ENCODE measurements at regions not wholly inside any gene's neighbourhood (a gene's known extent, or its start where the extent isn't known, plus 50 kb on each side); places are given as distances from the start of the nearest gene placed in this dataset.

GRCh38 chr12:124668602-124669001, 101.2 kb upstream of the NCOR2 start:
- Mint-ChIP-seq H3K27me3 (no peaks in the 10 kb centered on the region), H3K4me1 (ENCODE audit: unreplicated experiment) (peaks cover 20% of the 10 kb centered on the region), H3K4me3 (no peak overlapping the region), H3K27ac (peak overlapping the region; percentile 14), H3K36me3 (no peaks in the 10 kb centered on the region), H3K9me3 (no peaks in the 10 kb centered on the region)
- DNase-seq (ENCODE audit: extremely low spot score, unreplicated experiment): no peak
- TF ChIP-seq CTCF (conservative IDR thresholded peaks at IDR 0.05): no peak

GRCh38 chr12:124667506-124668326, 100.3 kb upstream of the NCOR2 start:
- Mint-ChIP-seq H3K4me1 (ENCODE audit: unreplicated experiment) (peaks cover 29% of the 10 kb centered on the region), H3K4me3 (peak overlapping the region; percentile 55), H3K27me3 (no peaks in the 10 kb centered on the region), H3K27ac (peak overlapping the region; percentile 87), H3K36me3 (peaks cover 2% of the 10 kb centered on the region), H3K9me3 (peaks cover 3% of the 10 kb centered on the region)
- DNase-seq (ENCODE audit: extremely low spot score, unreplicated experiment): no peak
- TF ChIP-seq CTCF (conservative IDR thresholded peaks at IDR 0.05): no peak

GRCh38 chr12:124666722-124667259, 99.4 kb upstream of the NCOR2 start:
- TF ChIP-seq CTCF (conservative IDR thresholded peaks at IDR 0.05): no peak
- peaks cover 5% of the 10 kb centered on the region for H3K9me3 Mint-ChIP-seq
- no peaks in the 10 kb centered on the region for H3K27me3 Mint-ChIP-seq
- no peak for DNase-seq (ENCODE audit: extremely low spot score, unreplicated experiment)
- no peak overlapping the region for H3K27ac Mint-ChIP-seq
- H3K4me1 Mint-ChIP-seq (ENCODE audit: unreplicated experiment): peaks cover 32% of the 10 kb centered on the region
- H3K4me3 Mint-ChIP-seq: no peak overlapping the region
- peaks cover 4% of the 10 kb centered on the region for H3K36me3 Mint-ChIP-seq

GRCh38 chr12:124665511-124665910, 98.1 kb upstream of the NCOR2 start:
- H3K36me3 Mint-ChIP-seq: peaks cover 4% of the 10 kb centered on the region
- TF ChIP-seq CTCF (conservative IDR thresholded peaks at IDR 0.05): no peak
- H3K27me3 Mint-ChIP-seq: no peaks in the 10 kb centered on the region
- no peak overlapping the region for H3K4me3 Mint-ChIP-seq
- no peak for DNase-seq (ENCODE audit: extremely low spot score, unreplicated experiment)
- peak overlapping the region; percentile 1 for H3K27ac Mint-ChIP-seq
- peaks cover 5% of the 10 kb centered on the region for H3K9me3 Mint-ChIP-seq
- H3K4me1 Mint-ChIP-seq (ENCODE audit: unreplicated experiment): peaks cover 39% of the 10 kb centered on the region

GRCh38 chr12:124664395-124665111, 97.1 kb upstream of the NCOR2 start:
- Mint-ChIP-seq H3K27ac (no peak overlapping the region), H3K4me3 (no peak overlapping the region), H3K9me3 (peaks cover 5% of the 10 kb centered on the region), H3K27me3 (peaks cover 4% of the 10 kb centered on the region), H3K4me1 (ENCODE audit: unreplicated experiment) (peaks cover 47% of the 10 kb centered on the region), H3K36me3 (peaks cover 4% of the 10 kb centered on the region)
- no peak for DNase-seq (ENCODE audit: extremely low spot score, unreplicated experiment)
- TF ChIP-seq CTCF (conservative IDR thresholded peaks at IDR 0.05): no peak

Data from type B pancreatic cell (in vitro differentiated cells).